HG02642 (cell line): ENCODE measurements at regions not wholly inside any gene's neighbourhood (a gene's known extent, or its start where the extent isn't known, plus 50 kb on each side); places are given as distances from the start of the nearest gene placed in this dataset.
"Not testable (repeated sequence)": the region's sequence is repeated elsewhere in the genome, so short reads cannot be mapped to it uniquely, and the experiment has no call there.

ENCODE experiments used
- ATAC-seq: cut with Tn5 transposase; IDR thresholded peaks from one replicate; pipeline ENCODE4 v1.9.1; 2021; ENCODE audit warnings: mild to moderate bottlenecking; ENCODE audit not compliant: unreplicated experiment, poor library complexity

GRCh38 chr10:27349987-27350386 lies 109.4 kb upstream of the ACBD5 start:
- ATAC-seq, result no peak

GRCh38 chr10:27347827-27348207 lies 107.2 kb upstream of the ACBD5 start:
- not testable (repeated sequence) for ATAC-seq

GRCh38 chr10:27345455-27345920 lies 104.9 kb upstream of the ACBD5 start:
- ATAC-seq, result peak; percentile 62

- ATAC-seq, result peak; percentile 66
These were observed 104.2 kb upstream of the ACBD5 start for GRCh38 chr10:27344568-27345454.

- no peak for ATAC-seq
These were observed 100.4 kb upstream of the ACBD5 start for GRCh38 chr10:27341001-27341400.

- not testable (repeated sequence) for ATAC-seq
These were observed 94.6 kb upstream of the ACBD5 start for GRCh38 chr10:27335246-27335645.

- ATAC-seq, result no peak
These were observed 89.5 kb upstream of the ACBD5 start for GRCh38 chr10:27330074-27330473.

GRCh38 chr10:27328946-27329345 lies 88.3 kb upstream of the ACBD5 start:
- no peak for ATAC-seq

GRCh38 chr10:27326748-27327147 lies 86.2 kb upstream of the ACBD5 start:
- not testable (repeated sequence) for ATAC-seq

GRCh38 chr10:27319752-27320431 lies 79.3 kb upstream of the ACBD5 start:
- peak; percentile 69 for ATAC-seq

- ATAC-seq, result not testable (repeated sequence)
These were observed 78.5 kb upstream of the ACBD5 start for GRCh38 chr10:27319139-27319538.

GRCh38 chr10:27315082-27315481 lies 74.5 kb upstream of the ACBD5 start:
- not testable (repeated sequence) for ATAC-seq

- ATAC-seq, result not testable (repeated sequence)
These were observed 73.0 kb upstream of the ACBD5 start for GRCh38 chr10:27313586-27313985.

- ATAC-seq, result no peak
These were observed 72.3 kb upstream of the ACBD5 start for GRCh38 chr10:27312854-27313253.

GRCh38 chr10:27311809-27312208 lies 71.2 kb upstream of the ACBD5 start:
- ATAC-seq, result not testable (repeated sequence)

- ATAC-seq, result not testable (repeated sequence)
These were observed 57.9 kb upstream of the ACBD5 start for GRCh38 chr10:27298522-27298850.

- ATAC-seq, result no peak
These were observed 57.4 kb upstream of the ACBD5 start for GRCh38 chr10:27297844-27298521.

- ATAC-seq, result not testable (repeated sequence)
These were observed 55.7 kb upstream of the ACBD5 start for GRCh38 chr10:27296285-27296684.

- peak; percentile 95 for ATAC-seq
These were observed 50.8 kb upstream of the ACBD5 start for GRCh38 chr10:27291253-27291895.
